K562 (cell line): ENCODE measurements at regions not wholly inside any gene's neighbourhood (a gene's known extent, or its start where the extent isn't known, plus 50 kb on each side); places are given as distances from the start of the nearest gene placed in this dataset.

Source experiments
- MYNN ChIP-seq, 2 experiments: sonication (generic); formaldehyde crosslinking in 1 of 2; IDR thresholded peaks; 2 replicates each; pipeline versions ENCODE4 v1.5.0 to v1.6.1; 2016 to 2020; ENCODE audit warnings: antibody characterized with exemption in 1 of 2, missing genetic modification reagents in 1 of 2
- NFE2L1 ChIP-seq: fragments of 450-650 bp; IDR thresholded peaks from 2 replicates; pipeline ENCODE4 v1.6.1; 2016; ENCODE audit warnings: missing genetic modification characterization, low read depth, mild to moderate bottlenecking, missing compliant biosample characterization, moderate library complexity, borderline replicate concordance
- NFXL1 ChIP-seq: fragments of 450-650 bp; formaldehyde crosslinking; IDR thresholded peaks from 2 replicates; pipeline ENCODE4 v1.4.0; 2021; ENCODE audit warnings: mild to moderate bottlenecking
- RBM14 ChIP-seq: fragments of 200-400 bp; formaldehyde crosslinking; IDR thresholded peaks from 2 replicates; pipeline ENCODE4 v1.6.1; 2018; ENCODE audit warnings: low read depth, mild to moderate bottlenecking, low read length, moderate library complexity, borderline replicate concordance; ENCODE audit not compliant: insufficient read depth
- RNF2 ChIP-seq: sonication (generic); IDR thresholded peaks from 2 replicates; pipeline ENCODE4 v1.6.1; 2016
- ZKSCAN1 ChIP-seq: fragments of 150-350 bp; IDR thresholded peaks from 2 replicates; pipeline ENCODE4 v1.6.1; 2016; ENCODE audit warnings: low read depth, low read length
- ZNF3 ChIP-seq: fragments of 250-450 bp; sonication (Bioruptor Pico); IDR thresholded peaks from 2 replicates; pipeline ENCODE4 v1.5.0; 2021; ENCODE audit warnings: mild to moderate bottlenecking, moderate library complexity
- ZNF324 ChIP-seq: fragments of 250-450 bp; sonication (Bioruptor Pico); IDR thresholded peaks from 2 replicates; pipeline ENCODE4 v1.4.0; 2020; ENCODE audit warnings: mild to moderate bottlenecking
- ZNF561 ChIP-seq: fragments of 450-650 bp; formaldehyde crosslinking; conservative IDR thresholded peaks from 2 replicates; pipeline ENCODE4 v1.4.0; 2020; ENCODE audit warnings: mild to moderate bottlenecking, moderate library complexity
- ZNF764 ChIP-seq: fragments of 250-450 bp; sonication (Bioruptor Pico); IDR thresholded peaks from 2 replicates; pipeline ENCODE4 v1.4.0; 2020; ENCODE audit warnings: low read depth, mild to moderate bottlenecking, moderate library complexity
- TF ChIP-seq, protein P1 (sequence below), 2 experiments: fragments of 450-650 bp; IDR thresholded peaks; 2 replicates each; pipeline ENCODE4 v1.6.1; 2018; ENCODE audit warnings: mild to moderate bottlenecking in 2 of 2, low read depth in 1 of 2; ENCODE audit not compliant: partially characterized antibody in 2 of 2

GRCh38 chr10:44132361-44133289, 252.3 kb downstream of the CXCL12 start (continued):
- TF ChIP-seq, protein P1, sequence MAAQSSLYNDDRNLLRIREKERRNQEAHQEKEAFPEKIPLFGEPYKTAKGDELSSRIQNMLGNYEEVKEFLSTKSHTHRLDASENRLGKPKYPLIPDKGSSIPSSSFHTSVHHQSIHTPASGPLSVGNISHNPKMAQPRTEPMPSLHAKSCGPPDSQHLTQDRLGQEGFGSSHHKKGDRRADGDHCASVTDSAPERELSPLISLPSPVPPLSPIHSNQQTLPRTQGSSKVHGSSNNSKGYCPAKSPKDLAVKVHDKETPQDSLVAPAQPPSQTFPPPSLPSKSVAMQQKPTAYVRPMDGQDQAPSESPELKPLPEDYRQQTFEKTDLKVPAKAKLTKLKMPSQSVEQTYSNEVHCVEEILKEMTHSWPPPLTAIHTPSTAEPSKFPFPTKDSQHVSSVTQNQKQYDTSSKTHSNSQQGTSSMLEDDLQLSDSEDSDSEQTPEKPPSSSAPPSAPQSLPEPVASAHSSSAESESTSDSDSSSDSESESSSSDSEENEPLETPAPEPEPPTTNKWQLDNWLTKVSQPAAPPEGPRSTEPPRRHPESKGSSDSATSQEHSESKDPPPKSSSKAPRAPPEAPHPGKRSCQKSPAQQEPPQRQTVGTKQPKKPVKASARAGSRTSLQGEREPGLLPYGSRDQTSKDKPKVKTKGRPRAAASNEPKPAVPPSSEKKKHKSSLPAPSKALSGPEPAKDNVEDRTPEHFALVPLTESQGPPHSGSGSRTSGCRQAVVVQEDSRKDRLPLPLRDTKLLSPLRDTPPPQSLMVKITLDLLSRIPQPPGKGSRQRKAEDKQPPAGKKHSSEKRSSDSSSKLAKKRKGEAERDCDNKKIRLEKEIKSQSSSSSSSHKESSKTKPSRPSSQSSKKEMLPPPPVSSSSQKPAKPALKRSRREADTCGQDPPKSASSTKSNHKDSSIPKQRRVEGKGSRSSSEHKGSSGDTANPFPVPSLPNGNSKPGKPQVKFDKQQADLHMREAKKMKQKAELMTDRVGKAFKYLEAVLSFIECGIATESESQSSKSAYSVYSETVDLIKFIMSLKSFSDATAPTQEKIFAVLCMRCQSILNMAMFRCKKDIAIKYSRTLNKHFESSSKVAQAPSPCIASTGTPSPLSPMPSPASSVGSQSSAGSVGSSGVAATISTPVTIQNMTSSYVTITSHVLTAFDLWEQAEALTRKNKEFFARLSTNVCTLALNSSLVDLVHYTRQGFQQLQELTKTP (IDR thresholded peaks at IDR 0.05; ENCODE audit: low read depth in 1 of 2, partially characterized antibody in 2 of 2) = no peak
- TF ChIP-seq RNF2 (no peak), ZNF561 (CRISPR knock-in tag) (no peak), RBM14 (no peak), NFE2L1 (no peak), ZNF324 (CRISPR knock-in tag) (no peak), ZKSCAN1 (no peak), ZNF764 (CRISPR knock-in tag) (no peak), NFXL1 (CRISPR knock-in tag) (no peak), ZNF3 (no peak), MYNN (IDR thresholded peaks at IDR 0.05) (no peak), MYNN (CRISPR knock-in tag; IDR thresholded peaks at IDR 0.05) (no peak)
